T1000 (cell line): ENCODE measurements at regions not wholly inside any gene's neighbourhood (a gene's known extent, or its start where the extent isn't known, plus 50 kb on each side); places are given as distances from the start of the nearest gene placed in this dataset.
"Not testable (repeated sequence)": the region's sequence is repeated elsewhere in the genome, so short reads cannot be mapped to it uniquely, and the experiment has no call there.

Experiments used
- DNase-seq: peaks from one replicate; lab custom pipeline; 2025; ENCODE audit warnings: mixed read lengths; lab: John Stamatoyannopoulos, UW

- not testable (repeated sequence) for DNase-seq
These were observed 51.5 kb upstream of the CDC42EP3 start for GRCh38 chr2:37722971-37723370.

GRCh38 chr2:37730037-37730818, 58.8 kb upstream of the CDC42EP3 start:
- DNase-seq: no peak

DNA sequence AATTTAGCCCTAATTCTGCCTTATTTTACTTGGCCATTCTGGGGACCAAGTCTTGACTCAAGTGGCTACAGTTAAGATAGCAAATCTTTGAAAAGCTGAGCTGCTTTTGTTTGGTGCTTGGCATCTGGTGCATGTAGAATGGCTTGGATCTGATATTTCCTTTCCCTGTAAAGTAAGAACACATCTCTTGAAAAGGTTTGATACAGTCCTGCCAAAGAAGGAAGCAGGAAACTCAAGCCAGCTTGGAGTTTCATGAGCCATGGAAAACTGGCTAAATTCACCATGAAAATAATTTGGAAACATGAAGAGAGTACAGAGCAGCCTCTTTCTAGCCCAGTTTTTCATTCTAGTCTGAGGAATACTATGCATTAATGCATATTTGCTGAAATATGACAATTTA, 61.0 kb upstream of the CDC42EP3 start:
- DNase-seq: not testable (repeated sequence)

DNA sequence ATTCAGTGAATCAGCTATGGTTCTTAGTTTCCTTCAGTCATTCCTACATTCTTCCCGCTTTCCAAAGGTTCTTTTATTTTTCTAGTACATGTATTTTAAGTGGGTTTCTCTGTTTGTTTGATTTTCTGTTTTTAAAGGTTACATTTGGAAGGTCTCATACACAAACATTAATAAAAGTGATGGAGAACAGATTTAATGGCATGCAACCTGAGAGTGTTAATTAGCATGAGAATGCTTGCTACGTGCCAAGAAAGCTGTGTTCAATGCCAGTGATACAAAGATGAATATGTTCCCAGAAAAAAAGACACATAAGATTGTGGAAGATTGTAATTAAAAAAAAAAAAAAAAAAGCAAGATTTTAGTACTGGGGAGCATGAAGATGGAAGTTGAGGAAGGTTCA, 61.8 kb upstream of the CDC42EP3 start:
- DNase-seq: no peak

DNA sequence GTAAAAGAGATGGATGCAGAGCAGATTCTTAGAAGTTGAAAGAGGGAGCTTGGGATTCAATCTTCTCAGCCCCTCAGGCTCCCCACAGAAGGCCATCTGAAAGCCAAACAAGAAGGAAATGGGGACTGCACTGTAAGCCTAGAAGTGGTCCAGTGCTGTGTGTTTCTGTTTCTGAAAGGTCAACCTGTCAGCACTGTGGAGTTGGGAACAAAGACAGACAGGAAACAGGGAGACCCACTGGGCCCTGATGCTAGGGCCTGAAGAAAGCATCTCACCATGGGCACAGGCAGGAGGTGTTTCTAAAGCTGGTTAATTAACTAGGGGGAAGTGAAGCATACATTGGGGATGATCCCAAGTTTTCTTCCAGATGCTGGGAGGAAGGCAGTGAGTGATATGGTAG, 62.5 kb upstream of the CDC42EP3 start:
- DNase-seq: not testable (repeated sequence)

GRCh38 chr2:37734891-37735523, 63.6 kb upstream of the CDC42EP3 start:
- not testable (repeated sequence) for DNase-seq

DNA sequence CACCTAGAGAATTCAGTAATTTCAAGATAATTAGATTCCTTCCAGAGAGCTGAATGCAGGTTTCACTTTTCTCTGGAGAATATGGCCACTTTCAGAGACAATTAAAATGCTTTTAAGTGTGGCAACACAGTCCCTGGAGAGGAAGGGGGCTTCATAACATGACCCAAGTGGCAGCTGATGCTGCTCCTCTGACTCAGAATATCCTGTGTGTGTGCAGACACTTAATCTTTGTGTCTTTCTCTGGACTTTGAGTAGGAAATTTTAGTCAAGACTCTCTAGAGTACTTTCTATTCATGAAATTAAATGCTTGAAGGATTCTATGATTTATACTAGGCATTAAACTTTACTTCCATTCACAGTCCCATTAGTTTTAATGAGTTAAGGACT, 64.1 kb upstream of the CDC42EP3 start:
- DNase-seq: not testable (repeated sequence)

GRCh38 chr2:37737507-37737906, 66.1 kb upstream of the CDC42EP3 start:
- DNase-seq: no peak

DNA sequence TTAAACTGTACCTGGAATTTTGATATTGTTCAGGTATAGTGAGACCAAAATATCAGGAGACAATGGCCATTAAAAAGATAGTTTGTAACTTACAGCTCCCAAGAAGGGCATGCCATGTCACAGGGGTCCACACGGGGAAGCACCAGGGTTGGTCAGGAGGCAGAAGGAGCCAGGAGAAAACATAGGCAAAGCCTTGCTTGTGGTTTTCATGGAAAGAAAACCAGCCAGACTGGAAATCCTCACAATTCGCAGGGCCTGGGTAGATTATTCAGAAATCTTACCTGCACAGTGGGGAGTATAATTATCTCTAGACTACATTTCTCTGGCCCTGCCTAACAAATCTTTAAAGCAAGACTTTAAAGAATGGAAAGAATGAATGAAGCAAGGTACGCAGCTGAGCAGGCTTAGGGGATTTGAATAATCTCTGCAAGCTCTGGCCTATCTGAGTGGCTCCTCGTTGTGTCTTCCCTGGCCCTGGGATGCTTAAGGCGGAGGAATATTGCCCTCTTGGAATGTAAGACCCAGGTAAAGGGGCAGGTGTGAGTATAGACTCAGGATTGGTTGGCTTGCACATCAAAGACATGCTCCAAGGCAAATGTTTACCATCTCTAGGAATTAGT, 66.9 kb upstream of the CDC42EP3 start:
- no peak for DNase-seq

GRCh38 chr2:37739153-37739552, 67.7 kb upstream of the CDC42EP3 start:
- no peak for DNase-seq

DNA sequence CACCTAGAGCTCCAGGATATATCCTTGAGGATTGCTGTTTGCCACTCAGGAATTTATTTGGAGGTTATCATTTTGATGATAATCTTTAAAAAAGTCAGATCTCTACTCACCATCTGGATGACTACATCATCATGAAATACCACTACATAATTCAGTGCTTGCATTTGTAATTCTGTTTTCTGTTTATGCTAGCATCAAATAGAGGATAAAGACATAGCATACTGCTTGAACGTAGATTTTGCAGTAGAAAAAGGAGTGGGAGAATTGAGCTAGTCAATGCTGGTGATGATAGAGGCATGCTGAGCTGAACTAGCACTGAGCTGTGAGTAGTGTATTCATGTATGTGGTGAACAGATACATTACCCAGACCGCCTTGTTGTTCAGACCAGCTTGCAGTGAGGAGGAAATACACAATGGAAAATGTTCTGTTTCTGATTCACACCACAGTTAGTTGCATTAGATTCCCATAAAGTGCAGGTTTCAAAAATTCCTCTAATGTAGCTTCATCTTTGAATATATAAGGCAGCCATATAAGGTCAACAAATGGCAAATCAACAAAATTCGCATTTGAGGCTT, 68.8 kb upstream of the CDC42EP3 start:
- DNase-seq: no peak

GRCh38 chr2:37742286-37742685, 70.8 kb upstream of the CDC42EP3 start:
- DNase-seq: no peak

GRCh38 chr2:37744010-37744409, 72.6 kb upstream of the CDC42EP3 start:
- DNase-seq: no peak

GRCh38 chr2:37744961-37745360, 73.5 kb upstream of the CDC42EP3 start:
- not testable (repeated sequence) for DNase-seq

DNA sequence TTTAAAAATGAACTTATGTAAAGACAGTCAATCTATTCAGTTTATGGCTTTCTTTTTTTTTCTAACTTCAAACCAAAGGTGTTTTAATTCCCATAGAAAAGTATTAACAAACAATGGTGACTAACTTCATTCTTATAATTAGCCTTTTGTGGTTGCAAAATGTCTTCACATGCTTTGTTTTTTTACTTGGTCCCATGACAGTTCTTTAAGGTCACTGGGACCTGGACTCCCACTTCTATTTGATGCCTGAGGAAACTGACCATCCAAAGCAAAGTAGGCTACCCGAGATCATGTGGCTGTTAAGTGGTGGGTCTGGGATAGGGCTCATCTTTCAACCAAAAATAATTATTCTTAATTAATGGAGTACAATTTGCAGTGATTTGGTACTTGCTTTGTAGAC, 74.6 kb upstream of the CDC42EP3 start:
- DNase-seq: not testable (repeated sequence)

GRCh38 chr2:37746883-37747282, 75.4 kb upstream of the CDC42EP3 start:
- no peak for DNase-seq

- DNase-seq: no peak
These were observed 77.1 kb upstream of the CDC42EP3 start for GRCh38 chr2:37748541-37748940.

- not testable (repeated sequence) for DNase-seq
These were observed 78.8 kb upstream of the CDC42EP3 start for GRCh38 chr2:37750286-37750685.

GRCh38 chr2:37752766-37753165, 81.3 kb upstream of the CDC42EP3 start:
- DNase-seq: no peak

DNA sequence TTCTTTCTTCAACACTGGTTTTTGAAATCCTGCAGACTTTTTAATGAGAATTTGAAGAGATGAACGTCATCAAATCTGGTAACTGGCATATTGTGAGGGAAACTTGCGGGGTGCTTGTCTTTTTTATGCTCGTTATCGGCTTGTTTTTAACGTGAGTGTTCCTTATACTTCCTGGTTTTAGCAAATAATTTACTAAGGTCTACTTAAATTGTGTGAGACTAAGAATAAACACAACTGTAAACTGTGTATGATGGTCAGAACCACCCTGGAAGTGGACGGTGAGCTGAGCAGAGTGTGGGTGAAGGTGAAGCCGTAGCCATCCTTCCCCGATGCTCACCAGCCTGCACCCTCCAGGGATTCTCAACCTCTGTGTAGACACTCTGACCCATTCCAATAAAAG, 82.3 kb upstream of the CDC42EP3 start:
- DNase-seq: no peak

DNA sequence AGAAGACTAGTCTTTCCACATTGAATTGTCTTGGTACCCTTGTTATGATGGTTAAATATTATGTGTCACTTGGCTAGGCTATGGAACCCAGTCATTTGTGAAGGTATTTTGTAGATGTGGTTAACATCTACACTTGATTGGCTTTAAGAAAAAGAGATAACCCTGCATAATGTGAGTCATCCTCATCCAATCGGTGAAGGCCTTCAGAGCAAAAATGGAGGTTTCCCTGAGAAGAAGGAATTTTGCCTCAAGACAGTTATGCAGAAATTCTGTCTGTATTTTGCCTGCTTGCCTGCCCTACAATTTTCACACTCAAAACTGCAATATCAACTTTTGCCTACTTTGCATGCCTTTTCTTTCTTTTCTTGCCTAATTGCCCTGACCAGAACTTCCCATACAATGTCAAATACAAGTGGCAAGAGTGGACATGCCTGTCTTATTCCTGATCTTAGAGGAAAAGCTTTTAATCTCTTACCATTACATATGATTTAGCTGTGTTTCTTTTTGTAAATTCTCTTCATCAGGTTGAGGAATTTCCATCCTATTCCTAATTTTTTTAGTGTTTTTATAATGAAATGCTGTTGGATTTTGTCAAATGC, 84.6 kb upstream of the CDC42EP3 start:
- DNase-seq: not testable (repeated sequence)

GRCh38 chr2:37757456-37757855, 86.0 kb upstream of the CDC42EP3 start:
- not testable (repeated sequence) for DNase-seq
